Vagina (tissue), 2 donors: ENCODE measurements at regions not wholly inside any gene's neighbourhood (a gene's known extent, or its start where the extent isn't known, plus 50 kb on each side); places are given as distances from the start of the nearest gene placed in this dataset.

ENCODE experiments used
- CTCF ChIP-seq, 3 experiments: fragments of 450-650 bp in 2 of 3; fragments of 200-600 bp in 1 of 3; sonication (generic) in 1 of 3; IDR thresholded peaks; one replicate each; pipeline ENCODE4 v1.5.1; 2017 to 2019; ENCODE audit warnings: antibody characterized with exemption in 3 of 3, mild to moderate bottlenecking in 2 of 3, moderate library complexity in 2 of 3
- POLR2A ChIP-seq, 2 donors: fragments of 450-650 bp; IDR thresholded peaks; one replicate each; pipeline ENCODE4 v1.6.1; 2017; ENCODE audit warnings: antibody characterized with exemption in 2 of 2, mild to moderate bottlenecking in 2 of 2, moderate library complexity in 2 of 2
- POLR2AphosphoS5 ChIP-seq, 2 donors: sonication (generic); formaldehyde crosslinking; IDR thresholded peaks; one replicate each; pipeline ENCODE4 v1.9.0; 2017; ENCODE audit warnings: antibody characterized with exemption in 2 of 2, mild to moderate bottlenecking in 2 of 2, low read depth in 1 of 2; ENCODE audit not compliant: insufficient read depth in 1 of 2

GRCh38 chr6:166739976-166740318 is 112.9 kb upstream of the RPS6KA2 start:
- TF ChIP-seq POLR2A (IDR thresholded peaks at IDR 0.05): no peak
- TF ChIP-seq CTCF (IDR thresholded peaks at IDR 0.05): no peak
- TF ChIP-seq POLR2AphosphoS5 (IDR thresholded peaks at IDR 0.05; ENCODE audit: insufficient read depth in 1 of 2, low read depth in 1 of 2): no peak
